SK-N-SH treated with all-trans-retinoic acid at 6 μM for 48 hours (cell line): ENCODE measurements at regions not wholly inside any gene's neighbourhood (a gene's known extent, or its start where the extent isn't known, plus 50 kb on each side); places are given as distances from the start of the nearest gene placed in this dataset.

Experiments
- ATAC-seq: fragments of 200-7000 bp; cut with Tn5 transposase; 3 replicates; pipeline ENCODE4 v1.9.1; 2020; ENCODE audit warnings: mild to moderate bottlenecking, moderate library complexity
- BACH2 ChIP-seq: fragments of 250-450 bp; sonication (Bioruptor Pico); IDR thresholded peaks from 2 replicates; pipeline ENCODE4 v1.9.0; 2021; ENCODE audit warnings: mild to moderate bottlenecking, borderline replicate concordance
- CREB5 ChIP-seq: fragments of 250-450 bp; sonication (Bioruptor Pico); IDR thresholded peaks from 2 replicates; pipeline ENCODE4 v1.5.1; 2020; ENCODE audit warnings: low read depth, mild to moderate bottlenecking, moderate library complexity
- CSRNP3 ChIP-seq: fragments of 250-450 bp; sonication (Bioruptor Pico); IDR thresholded peaks from 2 replicates; pipeline ENCODE4 v1.5.1; 2021; ENCODE audit warnings: mild to moderate bottlenecking, moderate library complexity
- ESRRG ChIP-seq: fragments of 250-450 bp; sonication (Bioruptor Pico); IDR thresholded peaks from 2 replicates; pipeline ENCODE4 v1.6.1; 2021; ENCODE audit warnings: mild to moderate bottlenecking
- GLIS3 ChIP-seq: fragments of 250-450 bp; sonication (Bioruptor Pico); IDR thresholded peaks from 2 replicates; pipeline ENCODE4 v1.5.0; 2020; ENCODE audit warnings: mild to moderate bottlenecking, moderate library complexity
- ISL1 ChIP-seq: fragments of 250-450 bp; sonication (Bioruptor Pico); IDR thresholded peaks from 2 replicates; pipeline ENCODE4 v2.1.2; 2022; ENCODE audit warnings: mild to moderate bottlenecking, moderate library complexity
- PATZ1 ChIP-seq: fragments of 250-450 bp; sonication (Bioruptor Pico); IDR thresholded peaks from 2 replicates; pipeline ENCODE4 v1.8.0; 2020; ENCODE audit warnings: mild to moderate bottlenecking, moderate library complexity, borderline replicate concordance
- POU6F1 ChIP-seq: fragments of 250-450 bp; sonication (Bioruptor Pico); IDR thresholded peaks from 2 replicates; pipeline ENCODE4 v1.8.0; 2021; ENCODE audit warnings: low read depth, mild to moderate bottlenecking, moderate library complexity, borderline replicate concordance
- PPARA ChIP-seq: fragments of 250-450 bp; sonication (Bioruptor Pico); IDR thresholded peaks from 2 replicates; pipeline ENCODE4 v1.5.0; 2020; ENCODE audit warnings: mild to moderate bottlenecking, borderline replicate concordance
- RARB ChIP-seq: fragments of 250-450 bp; sonication (Bioruptor Pico); IDR thresholded peaks from 2 replicates; pipeline ENCODE4 v1.8.0; 2021; ENCODE audit warnings: mild to moderate bottlenecking, moderate library complexity
- SNAI2 ChIP-seq: fragments of 250-450 bp; sonication (Bioruptor Pico); IDR thresholded peaks from 2 replicates; pipeline ENCODE4 v1.5.0; 2020; ENCODE audit warnings: mild to moderate bottlenecking, moderate library complexity
- TCF4 ChIP-seq: fragments of 250-450 bp; sonication (Bioruptor Pico); IDR thresholded peaks from 2 replicates; pipeline ENCODE4 v1.8.0; 2021; ENCODE audit warnings: mild to moderate bottlenecking, moderate library complexity, borderline replicate concordance
- TOX ChIP-seq: fragments of 250-450 bp; sonication (Bioruptor Pico); IDR thresholded peaks from 2 replicates; pipeline ENCODE4 v1.8.0; 2021; ENCODE audit warnings: mild to moderate bottlenecking, moderate library complexity, borderline replicate concordance
- TSHZ2 ChIP-seq: fragments of 250-450 bp; sonication (Bioruptor Pico); IDR thresholded peaks from 2 replicates; pipeline ENCODE4 v1.5.0; 2020; ENCODE audit warnings: mild to moderate bottlenecking, moderate library complexity
- ZC3H10 ChIP-seq: fragments of 250-450 bp; sonication (Bioruptor Pico); IDR thresholded peaks from 2 replicates; pipeline ENCODE4 v1.5.1; 2021; ENCODE audit warnings: mild to moderate bottlenecking, moderate library complexity
- ZFP3 ChIP-seq: fragments of 250-450 bp; sonication (Bioruptor Pico); IDR thresholded peaks from 2 replicates; pipeline ENCODE4 v1.5.0; 2020; ENCODE audit warnings: mild to moderate bottlenecking, moderate library complexity
- ZFP30 ChIP-seq: fragments of 450-650 bp; formaldehyde crosslinking; IDR thresholded peaks from 2 replicates; pipeline ENCODE4 v1.5.0; 2022; ENCODE audit warnings: mild to moderate bottlenecking, moderate library complexity
- ZNF565 ChIP-seq: fragments of 450-650 bp; formaldehyde crosslinking; conservative IDR thresholded peaks from 2 replicates; pipeline ENCODE4 v1.5.0; 2020; ENCODE audit warnings: low read depth, mild to moderate bottlenecking, moderate library complexity
- ZNF70 ChIP-seq: fragments of 450-650 bp; formaldehyde crosslinking; IDR thresholded peaks from 2 replicates; pipeline ENCODE4 v1.5.0; 2020; ENCODE audit warnings: mild to moderate bottlenecking, moderate library complexity
- ZNF8 ChIP-seq: fragments of 450-650 bp; formaldehyde crosslinking; IDR thresholded peaks from 2 replicates; pipeline ENCODE4 v1.5.0; 2020; ENCODE audit warnings: mild to moderate bottlenecking, moderate library complexity

- TF ChIP-seq CSRNP3 (CRISPR knock-in tag) (no peak), TOX (no peak), PPARA (no peak), ESRRG (CRISPR knock-in tag) (no peak)
- TF ChIP-seq, all 23 proteins: peak for 0
Observed at GRCh38 chr2:192978395-192978794, 783.7 kb upstream of the TMEFF2 start (continued).

GRCh38 chr2:192971981-192972380 is 777.2 kb upstream of the TMEFF2 start:
- TF ChIP-seq SNAI2 (CRISPR knock-in tag), result no peak
- TF ChIP-seq ZC3H10 (CRISPR knock-in tag), result no peak
- no peak for TF ChIP-seq ZNF8 (CRISPR knock-in tag)
- TF ChIP-seq PATZ1, result no peak
- no peak for TF ChIP-seq CSRNP3 (CRISPR knock-in tag)
- TF ChIP-seq ZNF70 (CRISPR knock-in tag), result no peak
- TF ChIP-seq GLIS3 (CRISPR knock-in tag), result no peak
- TF ChIP-seq RARB, result no peak
- TF ChIP-seq ESRRG (CRISPR knock-in tag), result no peak
- TF ChIP-seq ZFP3, result no peak
- TF ChIP-seq ISL1 (CRISPR knock-in tag), result no peak
- TF ChIP-seq, all 23 proteins: peak for 0
- no peak for ATAC-seq

GRCh38 chr2:192969055-192969454 is 774.3 kb upstream of the TMEFF2 start:
- no peak for ATAC-seq
- no peak for TF ChIP-seq ISL1 (CRISPR knock-in tag)
- no peak for TF ChIP-seq ZNF70 (CRISPR knock-in tag)
- no peak for TF ChIP-seq CREB5
- TF ChIP-seq ZC3H10 (CRISPR knock-in tag), result no peak
- no peak for TF ChIP-seq BACH2 (CRISPR knock-in tag)
- no peak for TF ChIP-seq RARB
- no peak for TF ChIP-seq ZNF8 (CRISPR knock-in tag)
- TF ChIP-seq POU6F1 (CRISPR knock-in tag), result no peak
- TF ChIP-seq ZFP30 (CRISPR knock-in tag), result no peak
- no peak for TF ChIP-seq TCF4 (CRISPR knock-in tag)
- TF ChIP-seq PATZ1, result no peak
- TF ChIP-seq PPARA, result no peak
- TF ChIP-seq TSHZ2, result no peak
- no peak for TF ChIP-seq ESRRG (CRISPR knock-in tag)
- no peak for TF ChIP-seq ZNF565
- TF ChIP-seq, all 23 proteins: peak for 0
